OCI-LY7 (cell line): ENCODE measurements at regions not wholly inside any gene's neighbourhood (a gene's known extent, or its start where the extent isn't known, plus 50 kb on each side); places are given as distances from the start of the nearest gene placed in this dataset.

Experiments used
- CTCF ChIP-seq: fragments of 200-600 bp; sonication (generic); conservative IDR thresholded peaks from 2 replicates; pipeline ENCODE4 v1.5.1; 2014; ENCODE audit warnings: mild to moderate bottlenecking, antibody characterized with exemption, low read length, moderate library complexity, mixed read lengths
- EZH2phosphoT487 ChIP-seq: fragments of 200-600 bp; sonication (generic); IDR thresholded peaks from 2 replicates; pipeline ENCODE4 v1.6.1; 2018; ENCODE audit warnings: low read depth, borderline replicate concordance, mild to moderate bottlenecking, mixed run types, antibody characterized with exemption, low read length, moderate library complexity, mixed read lengths

- TF ChIP-seq CTCF (no peak), EZH2phosphoT487 (no peak)
Observed at GRCh38 chr4:135368831-135369230, 1167.2 kb upstream of the PABPC4L start.
